Spinal cord (tissue), 9 donors: ENCODE measurements at regions not wholly inside any gene's neighbourhood (a gene's known extent, or its start where the extent isn't known, plus 50 kb on each side); places are given as distances from the start of the nearest gene placed in this dataset.
A peak's percentile ranks its signal among the peaks of the same experiment; 100 is the strongest.

ENCODE experiments used
- DNase-seq, 6 donors: peaks; one replicate each; pipeline versions ENCODE4 v3.0.0 to v3.0.0-alpha.2; 2013 to 2015; ENCODE audit warnings: low spot score in 6 of 6, low read depth in 4 of 6
- H3K27ac ChIP-seq: one replicate; pipeline ENCODE4 v1.5.1; 2013; ENCODE audit warnings: low read depth, low read length, control low read depth
- H3K27me3 ChIP-seq: one replicate; pipeline ENCODE4 v1.6.1; 2013; ENCODE audit warnings: low read length; ENCODE audit not compliant: control insufficient read depth, insufficient read depth
- H3K36me3 ChIP-seq: one replicate; pipeline ENCODE4 v1.6.1; 2013; ENCODE audit warnings: low read length; ENCODE audit not compliant: control insufficient read depth, insufficient read depth
- H3K4me1 ChIP-seq: one replicate; pipeline ENCODE4 v1.6.1; 2013; ENCODE audit warnings: low read length; ENCODE audit not compliant: control insufficient read depth, insufficient read depth
- H3K4me3 ChIP-seq: one replicate; pipeline ENCODE4 v1.5.1; 2013; ENCODE audit warnings: low read depth, low read length, control low read depth
- H3K9me3 ChIP-seq: one replicate; pipeline ENCODE4 v1.6.1; 2013; ENCODE audit warnings: low read length; ENCODE audit not compliant: control insufficient read depth, insufficient read depth
- whole genome bisulfite sequencing: methylation state at CpG from one replicate; pipeline ENCODE4 v1.1.5; 2013; ENCODE audit warnings: missing lambda C conversion rate; ENCODE audit not compliant: insufficient coverage; 5-methylcytosine and 5-hydroxymethylcytosine counted together
- donor health status: healthy.

- no peaks in the 10 kb centered on the region for H3K9me3 ChIP-seq
- H3K36me3 ChIP-seq = no peaks in the 10 kb centered on the region
- no peak overlapping the region for H3K27ac ChIP-seq
- DNase-seq = peak in 3 of 6 donors; percentile 4 to 80 (median 20)
- H3K4me1 ChIP-seq = no peaks in the 10 kb centered on the region
- H3K4me3 ChIP-seq = no peak overlapping the region
- no peaks in the 10 kb centered on the region for H3K27me3 ChIP-seq
- WGBS = 33% methylated on average over 1 of the region's 3 CpGs
Observed at GRCh38 chr13:65188721-65189120, 2041.4 kb downstream of the PCDH9 start.

DNA sequence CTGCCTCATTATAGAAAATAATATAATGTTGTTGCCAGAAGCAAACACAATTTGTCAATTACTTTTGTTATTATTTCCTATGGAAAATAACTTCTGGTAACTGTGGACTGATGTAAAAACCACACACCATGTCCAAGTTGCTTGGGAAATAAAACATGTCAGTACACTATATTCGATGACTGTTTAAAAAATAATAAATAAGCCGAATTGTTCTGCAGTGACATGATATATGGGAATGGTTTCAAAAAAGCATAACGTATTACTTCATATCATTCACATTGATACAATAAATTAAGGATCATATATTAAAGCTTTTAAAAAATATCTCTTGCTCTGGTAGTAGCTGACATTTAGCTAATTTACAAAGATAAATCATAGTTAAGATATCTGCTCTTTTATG, 2062.1 kb downstream of the PCDH9 start:
- Histone ChIP-seq H3K9me3 (no peaks in the 10 kb centered on the region), H3K36me3 (no peaks in the 10 kb centered on the region), H3K4me3 (no peak overlapping the region), H3K4me1 (no peaks in the 10 kb centered on the region), H3K27me3 (no peaks in the 10 kb centered on the region), H3K27ac (no peak overlapping the region)
- no peak for DNase-seq
- WGBS = no CpG with 5 or more reads among the region's 3 CpGs

DNA sequence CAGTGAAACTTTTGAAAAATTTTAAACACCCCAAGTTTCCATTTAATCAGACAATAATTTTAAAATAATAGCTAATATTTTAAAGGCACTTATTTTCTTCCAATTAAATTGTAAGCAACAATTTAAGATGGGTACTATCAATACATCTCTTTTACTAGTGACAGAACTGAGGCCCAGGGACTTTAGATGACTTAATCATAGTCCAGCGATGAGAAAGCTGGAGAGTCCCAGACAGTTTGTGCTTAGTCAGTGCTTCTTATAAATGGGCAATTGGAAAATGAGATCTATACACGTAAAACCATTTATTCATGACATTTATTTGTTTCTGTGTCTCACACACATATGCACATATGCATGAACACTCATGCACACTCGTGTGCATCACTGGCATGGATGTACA, 2063.5 kb downstream of the PCDH9 start:
- Histone ChIP-seq H3K27ac (no peak overlapping the region), H3K4me1 (no peaks in the 10 kb centered on the region), H3K36me3 (no peaks in the 10 kb centered on the region), H3K9me3 (no peaks in the 10 kb centered on the region), H3K27me3 (no peaks in the 10 kb centered on the region), H3K4me3 (no peak overlapping the region)
- DNase-seq = no peak
- WGBS = 100% methylated on average over 1 of the region's 3 CpGs

GRCh38 chr13:65159803-65160202, 2070.3 kb downstream of the PCDH9 start:
- no CpG with 5 or more reads among the region's 3 CpGs for WGBS

DNA sequence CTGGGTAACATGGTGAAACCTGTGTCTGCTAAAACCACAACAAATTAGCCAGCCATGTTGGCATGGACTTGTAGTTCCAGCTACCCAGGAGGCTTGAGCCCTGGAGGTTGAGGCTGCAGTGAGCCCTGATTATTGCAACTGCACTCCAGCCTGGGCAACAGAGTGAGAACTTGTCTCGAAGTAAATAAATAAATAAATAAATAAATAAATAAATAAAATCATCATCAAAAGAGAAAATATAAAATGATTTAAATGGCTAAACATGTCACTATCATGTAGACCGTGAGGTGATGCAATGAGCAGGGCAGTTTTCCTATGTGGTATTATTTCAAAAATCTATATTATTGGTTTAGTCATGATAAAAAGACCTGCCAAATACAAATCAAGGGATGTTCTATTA, 2074.3 kb downstream of the PCDH9 start:
- H3K36me3 ChIP-seq = no peaks in the 10 kb centered on the region
- WGBS = no CpG with 5 or more reads among the region's 2 CpGs
- H3K27ac ChIP-seq = no peak overlapping the region
- H3K4me3 ChIP-seq = no peak overlapping the region
- no peaks in the 10 kb centered on the region for H3K9me3 ChIP-seq
- DNase-seq = no peak
- H3K27me3 ChIP-seq = no peaks in the 10 kb centered on the region
- no peaks in the 10 kb centered on the region for H3K4me1 ChIP-seq

More at GRCh38 chr13:65159803-65160202, 2070.3 kb downstream of the PCDH9 start:
- Histone ChIP-seq H3K9me3 (no peaks in the 10 kb centered on the region), H3K36me3 (no peaks in the 10 kb centered on the region), H3K27ac (no peak overlapping the region), H3K27me3 (no peaks in the 10 kb centered on the region), H3K4me3 (no peak overlapping the region), H3K4me1 (no peaks in the 10 kb centered on the region)
- DNase-seq = no peak

DNA sequence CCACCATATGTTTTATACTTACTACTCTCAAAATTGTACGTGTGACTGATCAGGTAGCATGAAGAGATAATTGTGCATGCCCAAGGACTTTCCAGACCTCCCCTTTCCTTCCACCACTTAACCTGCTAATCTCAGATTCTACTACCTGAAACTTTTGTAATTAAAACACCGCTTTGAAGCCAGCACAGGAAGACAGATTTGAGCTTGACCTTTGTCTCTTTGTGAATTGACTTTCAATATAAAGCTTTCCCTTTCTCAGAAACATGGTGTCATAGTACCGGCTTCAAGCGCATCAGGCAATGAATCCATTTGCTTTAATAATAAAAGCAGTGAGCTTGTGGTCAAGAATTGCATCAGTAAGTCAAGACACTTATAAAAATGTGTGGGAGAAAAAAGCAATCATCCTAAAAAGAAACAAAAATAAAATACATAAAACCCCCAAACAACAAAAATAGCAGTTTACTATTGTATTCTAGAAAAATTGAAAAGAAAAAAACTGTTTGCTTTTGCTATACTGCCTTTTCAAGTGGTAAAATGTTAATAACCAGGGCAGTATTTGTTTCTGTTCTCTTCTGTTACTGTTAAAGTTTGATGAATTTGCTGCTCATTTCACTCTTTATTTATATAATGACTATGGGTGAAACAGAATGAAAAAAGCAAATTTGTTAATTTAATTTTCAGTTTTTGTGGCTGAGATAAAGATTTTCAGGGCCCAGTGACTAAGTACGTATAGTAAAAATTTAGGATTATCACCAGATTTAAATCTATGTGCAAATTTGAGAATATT, 2075.3 kb downstream of the PCDH9 start:
- H3K4me3 ChIP-seq = no peak overlapping the region
- H3K27me3 ChIP-seq = no peaks in the 10 kb centered on the region
- 100% methylated on average over 1 of the region's 5 CpGs for whole genome bisulfite sequencing
- no peaks in the 10 kb centered on the region for H3K36me3 ChIP-seq
- no peak overlapping the region for H3K27ac ChIP-seq
- DNase-seq = no peak
- H3K4me1 ChIP-seq = no peaks in the 10 kb centered on the region
- H3K9me3 ChIP-seq = no peaks in the 10 kb centered on the region

GRCh38 chr13:65149687-65150086, 2080.4 kb downstream of the PCDH9 start:
- H3K27ac ChIP-seq = no peak overlapping the region
- 95% methylated on average over 31 of the region's 37 CpGs for WGBS
- no peak overlapping the region for H3K4me3 ChIP-seq
- H3K27me3 ChIP-seq = no peaks in the 10 kb centered on the region
- H3K4me1 ChIP-seq = no peaks in the 10 kb centered on the region
- DNase-seq = no peak
- H3K9me3 ChIP-seq = no peaks in the 10 kb centered on the region
- H3K36me3 ChIP-seq = no peaks in the 10 kb centered on the region

DNA sequence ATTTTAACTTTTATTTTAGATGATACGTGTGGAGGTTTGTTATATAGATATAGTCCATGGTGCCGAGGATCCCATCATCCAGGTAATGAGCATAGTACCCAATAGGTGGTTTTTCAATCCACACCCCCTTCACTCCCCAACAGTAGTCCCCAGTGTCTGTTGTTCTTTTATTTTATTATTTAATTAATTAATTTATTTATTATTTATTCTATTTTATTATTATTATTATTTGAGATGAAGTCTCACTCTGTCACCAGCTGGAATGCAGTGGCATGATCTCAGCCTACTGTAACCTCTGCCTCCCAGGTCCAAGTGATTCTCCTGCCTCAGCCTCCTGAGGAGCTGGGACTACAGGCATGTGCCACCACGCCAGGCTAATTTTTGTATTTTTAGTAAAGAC, 2086.2 kb downstream of the PCDH9 start:
- no peak overlapping the region for H3K27ac ChIP-seq
- no peaks in the 10 kb centered on the region for H3K9me3 ChIP-seq
- no peaks in the 10 kb centered on the region for H3K4me1 ChIP-seq
- DNase-seq = no peak
- H3K36me3 ChIP-seq = no peaks in the 10 kb centered on the region
- 100% methylated on average over 1 of the region's 3 CpGs for WGBS
- H3K27me3 ChIP-seq = no peaks in the 10 kb centered on the region
- no peak overlapping the region for H3K4me3 ChIP-seq

DNA sequence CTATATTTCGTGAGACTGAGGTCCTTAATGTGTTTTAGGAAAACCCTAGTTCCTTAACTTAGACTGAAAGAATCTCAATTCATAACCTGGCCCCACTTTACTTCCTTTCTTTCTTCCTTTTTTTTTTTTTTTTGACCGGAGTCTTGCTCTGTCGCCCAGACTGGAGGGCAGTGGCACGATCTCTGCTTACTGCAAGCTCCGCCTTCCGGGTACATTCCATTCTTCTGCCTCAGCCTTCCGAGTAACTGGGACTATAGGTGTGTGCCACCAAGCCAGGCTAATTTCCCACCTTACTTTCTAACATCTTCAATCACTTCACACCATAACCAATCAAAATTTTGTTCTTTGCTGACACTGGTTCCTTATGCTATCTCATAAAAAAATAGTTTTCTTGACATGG, 2097.0 kb downstream of the PCDH9 start:
- Histone ChIP-seq H3K9me3 (no peaks in the 10 kb centered on the region), H3K4me1 (no peaks in the 10 kb centered on the region), H3K36me3 (no peaks in the 10 kb centered on the region), H3K4me3 (no peak overlapping the region), H3K27me3 (no peaks in the 10 kb centered on the region), H3K27ac (no peak overlapping the region)
- no peak for DNase-seq
- 93% methylated on average over 3 of the region's 7 CpGs for WGBS

GRCh38 chr13:65125236-65125635, 2104.9 kb downstream of the PCDH9 start:
- H3K4me1 ChIP-seq = no peaks in the 10 kb centered on the region
- DNase-seq = peak in 1 of 6 donors; percentile 22
- no peaks in the 10 kb centered on the region for H3K27me3 ChIP-seq

More at GRCh38 chr13:65125236-65125635, 2104.9 kb downstream of the PCDH9 start:
- no peaks in the 10 kb centered on the region for H3K9me3 ChIP-seq
- WGBS = no CpG with 5 or more reads among the region's 1 CpG
- no peak overlapping the region for H3K4me3 ChIP-seq
- no peaks in the 10 kb centered on the region for H3K36me3 ChIP-seq
- no peak overlapping the region for H3K27ac ChIP-seq
